ENCODE measurements at regions not wholly inside any gene's neighbourhood (a gene's known extent, or its start where the extent isn't known, plus 50 kb on each side); places are given as distances from the start of the nearest gene placed in this dataset.

- Histone ChIP-seq H2AFZ (no peak overlapping the region), H3K9me3 (ENCODE audit: low read depth) (no peaks in the 10 kb centered on the region), H4K20me1 (ENCODE audit: insufficient read depth) (no peaks in the 10 kb centered on the region), H3K4me2 (ENCODE audit: unreplicated experiment) (no peak overlapping the region), H3K36me3 (ENCODE audit: low read depth) (no peaks in the 10 kb centered on the region), H3K4me3 (no peak overlapping the region), H3K27ac (no peak overlapping the region), H3K4me1 (ENCODE audit: insufficient read depth) (no peaks in the 10 kb centered on the region), H3K9me2 (ENCODE audit: insufficient read depth) (no peaks in the 10 kb centered on the region), H3F3A (ENCODE audit: insufficient read depth) (no peaks in the 10 kb centered on the region), H3K27me3 (replicated peaks; ENCODE audit: insufficient read depth) (no peaks in the 10 kb centered on the region), H3K79me2 (ENCODE audit: insufficient read depth) (no peaks in the 10 kb centered on the region), H3K9ac (no peak overlapping the region)
- DNase-seq = no peak
- WGBS, 2 experiments (ENCODE audit: low coverage in 1 of 2, low lambda C conversion rate in 2 of 2, missing lambda C conversion rate in 2 of 2) = 88 to 89% methylated on average over 10 to 15 of the region's 15 CpGs
- in situ Hi-C loops (cut with MboI) = no loop called here
- TF ChIP-seq EZH2 (IDR thresholded peaks at IDR 0.05; ENCODE audit: insufficient read depth, poor library complexity, severe bottlenecking) = no peak
- TF ChIP-seq EZH2phosphoT487 (IDR thresholded peaks at IDR 0.05; ENCODE audit: insufficient read depth, low read depth) = no peak
These were observed 115.5 kb downstream of the TWIST2 start for GRCh38 chr2:238963161-238963970.

- WGBS, 2 experiments (ENCODE audit: low coverage in 1 of 2, low lambda C conversion rate in 2 of 2, missing lambda C conversion rate in 2 of 2) = 59 to 63% methylated on average over 2 of the region's 2 CpGs
- no peaks in the 10 kb centered on the region for H3K9me2 ChIP-seq (ENCODE audit: insufficient read depth)
- H3K79me2 ChIP-seq (ENCODE audit: insufficient read depth) = no peaks in the 10 kb centered on the region
- H3F3A ChIP-seq (ENCODE audit: insufficient read depth) = no peaks in the 10 kb centered on the region
- no peak overlapping the region for H3K4me3 ChIP-seq
- H3K4me1 ChIP-seq (ENCODE audit: insufficient read depth) = no peaks in the 10 kb centered on the region
- in situ Hi-C loops (cut with MboI) = no loop called here
- no peaks in the 10 kb centered on the region for H4K20me1 ChIP-seq (ENCODE audit: insufficient read depth)
- no peaks in the 10 kb centered on the region for H3K36me3 ChIP-seq (ENCODE audit: low read depth)
- DNase-seq = no peak
- H3K4me2 ChIP-seq (ENCODE audit: unreplicated experiment) = no peak overlapping the region
- TF ChIP-seq EZH2phosphoT487 (IDR thresholded peaks at IDR 0.05; ENCODE audit: insufficient read depth, low read depth) (no peak), EZH2 (IDR thresholded peaks at IDR 0.05; ENCODE audit: insufficient read depth, poor library complexity, severe bottlenecking) (no peak)
- no peak overlapping the region for H3K27ac ChIP-seq
- no peak overlapping the region for H3K9ac ChIP-seq
- H3K9me3 ChIP-seq (ENCODE audit: low read depth) = no peaks in the 10 kb centered on the region
- H2AFZ ChIP-seq = no peak overlapping the region
- no peaks in the 10 kb centered on the region for H3K27me3 ChIP-seq (replicated peaks; ENCODE audit: insufficient read depth)
These were observed 116.1 kb downstream of the TWIST2 start for GRCh38 chr2:238963971-238964328.

GRCh38 chr2:238964544-238965067 is 116.7 kb downstream of the TWIST2 start:
- Histone ChIP-seq H3K9me3 (ENCODE audit: low read depth) (no peaks in the 10 kb centered on the region), H3K9me2 (ENCODE audit: insufficient read depth) (no peaks in the 10 kb centered on the region), H3K4me2 (ENCODE audit: unreplicated experiment) (no peak overlapping the region), H2AFZ (no peak overlapping the region), H3F3A (ENCODE audit: insufficient read depth) (no peaks in the 10 kb centered on the region), H3K4me1 (ENCODE audit: insufficient read depth) (no peaks in the 10 kb centered on the region), H4K20me1 (ENCODE audit: insufficient read depth) (no peaks in the 10 kb centered on the region), H3K36me3 (ENCODE audit: low read depth) (no peaks in the 10 kb centered on the region), H3K27me3 (replicated peaks; ENCODE audit: insufficient read depth) (no peaks in the 10 kb centered on the region), H3K4me3 (no peak overlapping the region), H3K79me2 (ENCODE audit: insufficient read depth) (no peaks in the 10 kb centered on the region), H3K9ac (no peak overlapping the region), H3K27ac (no peak overlapping the region)
- TF ChIP-seq EZH2 (IDR thresholded peaks at IDR 0.05; ENCODE audit: insufficient read depth, poor library complexity, severe bottlenecking) (no peak), EZH2phosphoT487 (IDR thresholded peaks at IDR 0.05; ENCODE audit: insufficient read depth, low read depth) (no peak)
- WGBS, 2 experiments (ENCODE audit: low coverage in 1 of 2, low lambda C conversion rate in 2 of 2, missing lambda C conversion rate in 2 of 2) = 95 to 98% methylated on average over 8 to 12 of the region's 12 CpGs
- in situ Hi-C loops (cut with MboI) = no loop called here
- no peak for DNase-seq

GRCh38 chr2:238965371-238966071 is 117.6 kb downstream of the TWIST2 start:
- H3K27me3 ChIP-seq (replicated peaks; ENCODE audit: insufficient read depth) = no peaks in the 10 kb centered on the region
- no peaks in the 10 kb centered on the region for H4K20me1 ChIP-seq (ENCODE audit: insufficient read depth)
- no peak overlapping the region for H2AFZ ChIP-seq
- H3K36me3 ChIP-seq (ENCODE audit: low read depth) = no peaks in the 10 kb centered on the region
- no peak overlapping the region for H3K4me3 ChIP-seq
- H3K4me2 ChIP-seq (ENCODE audit: unreplicated experiment) = no peak overlapping the region
- in situ Hi-C loops (cut with MboI) = no loop called here
- no peaks in the 10 kb centered on the region for H3F3A ChIP-seq (ENCODE audit: insufficient read depth)
- no peaks in the 10 kb centered on the region for H3K4me1 ChIP-seq (ENCODE audit: insufficient read depth)
- DNase-seq = no peak
- no peak overlapping the region for H3K9ac ChIP-seq
- no peaks in the 10 kb centered on the region for H3K9me3 ChIP-seq (ENCODE audit: low read depth)
- TF ChIP-seq EZH2 (IDR thresholded peaks at IDR 0.05; ENCODE audit: insufficient read depth, poor library complexity, severe bottlenecking) (no peak), EZH2phosphoT487 (IDR thresholded peaks at IDR 0.05; ENCODE audit: insufficient read depth, low read depth) (no peak)
- H3K27ac ChIP-seq = no peak overlapping the region
- no peaks in the 10 kb centered on the region for H3K9me2 ChIP-seq (ENCODE audit: insufficient read depth)
- H3K79me2 ChIP-seq (ENCODE audit: insufficient read depth) = no peaks in the 10 kb centered on the region
- WGBS, 2 experiments (ENCODE audit: low coverage in 1 of 2, low lambda C conversion rate in 2 of 2, missing lambda C conversion rate in 2 of 2) = 88% methylated on average over 16 to 18 of the region's 18 CpGs
